K562 (cell line): ENCODE measurements at regions not wholly inside any gene's neighbourhood (a gene's known extent, or its start where the extent isn't known, plus 50 kb on each side); places are given as distances from the start of the nearest gene placed in this dataset.

Experiments
- ATAC-seq: fragments of 200-7000 bp; cut with Tn5 transposase; 3 replicates; pipeline ENCODE4 v1.9.1; 2020; ENCODE audit warnings: moderate library complexity
- BruUV-seq: library from RNA; stranded (reverse); fragments of 400-500 nt; replicated peaks from 2 replicates; lab custom pipeline; 2021; lab: Mats Ljungman, UMichigan
- CTCF ChIA-PET: fragments of 300-600 bp; formaldehyde crosslinking; extraction: SDS; loops from one replicate; lab custom pipeline; 2021; ENCODE audit warnings: low intra/inter-chr PET ratio; lab: Yijun Ruan, JAX
- POLR2A ChIA-PET: fragments of 300-600, 350-650 bp; sonication (Branson Sonifier 250); formaldehyde crosslinking; extraction: SDS; loops from one replicate; lab custom pipeline; 2021; ENCODE audit warnings: antibody characterized with exemption, inconsistent platforms; lab: Yijun Ruan, JAX
- DNase-seq, 4 experiments: peaks; one replicate each; pipeline versions ENCODE4 v3.0.0 to v3.0.0-alpha.2; 2011 to 2018; ENCODE audit warnings: low spot score in 3 of 4, mixed read lengths in 3 of 4; ENCODE audit errors: extremely low read depth in 1 of 4
- FAIRE-seq: peaks from 2 replicates; lab custom pipeline; 2011; peaks lifted over from hg19 to GRCh38; lab: Jason Lieb, UNC
- H2AFZ ChIP-seq: 2 replicates; pipeline ENCODE4 v1.6.0; 2011; ENCODE audit warnings: low read depth, low read length, control low read depth, inconsistent platforms
- H3K27ac ChIP-seq: fragments of 200-600 bp; 3 replicates; pipeline ENCODE4 v1.8.0; 2011; ENCODE audit warnings: low read depth, mild to moderate bottlenecking, control low read depth, inconsistent platforms, low read length, moderate library complexity, mixed read lengths; ENCODE audit errors: extremely low read depth
- H3K27me3 ChIP-seq, 2 experiments: fragments of 300-600 bp in 1 of 2; 2 replicates in 1 of 2; 3 replicates in 1 of 2; pipeline versions ENCODE4 v1.6.0 to v1.8.0; 2011; ENCODE audit warnings: inconsistent platforms in 2 of 2, low read length in 2 of 2, mild to moderate bottlenecking in 1 of 2, mixed read lengths in 1 of 2, moderate library complexity in 1 of 2; ENCODE audit not compliant: control insufficient read depth in 2 of 2, insufficient read depth in 2 of 2
- H3K36me3 ChIP-seq: fragments of 300-600 bp; 3 replicates; pipeline ENCODE4 v1.8.0; 2011; ENCODE audit warnings: mild to moderate bottlenecking, low read length, inconsistent platforms; ENCODE audit not compliant: control insufficient read depth, insufficient read depth
- H3K4me1 ChIP-seq, 2 experiments: fragments of 200-600 bp in 1 of 2; replicated peaks in 1 of 2; 2 replicates in 1 of 2; 3 replicates in 1 of 2; pipeline versions ENCODE4 v1.5.1 to v1.8.0; 2011; ENCODE audit warnings: inconsistent platforms in 2 of 2, low read length in 2 of 2, mild to moderate bottlenecking in 1 of 2, mixed read lengths in 1 of 2, moderate library complexity in 1 of 2; ENCODE audit not compliant: control insufficient read depth in 2 of 2, insufficient read depth in 2 of 2
- H3K4me2 ChIP-seq: 2 replicates; pipeline ENCODE4 v1.6.1; 2011; ENCODE audit warnings: low read length, control low read depth, inconsistent platforms, mixed read lengths; ENCODE audit not compliant: insufficient read depth
- H3K4me3 ChIP-seq: fragments of 200-600 bp; sonication (generic), shearing (Covaris generic); 2 replicates; pipeline ENCODE4 v1.5.1; 2016; ENCODE audit warnings: control low read depth, inconsistent platforms
- H3K79me2 ChIP-seq: fragments of 200-600 bp; 3 replicates; pipeline ENCODE4 v1.8.0; 2011; ENCODE audit warnings: low read length, inconsistent platforms; ENCODE audit not compliant: control insufficient read depth, insufficient read depth
- H3K9ac ChIP-seq, 2 experiments: 2 replicates each; pipeline versions ENCODE4 v1.6.0 to v1.6.1; 2011; ENCODE audit warnings: low read depth in 2 of 2, low read length in 2 of 2, control low read depth in 1 of 2, inconsistent platforms in 1 of 2, mild to moderate bottlenecking in 1 of 2, mixed read lengths in 1 of 2; ENCODE audit not compliant: insufficient read depth in 1 of 2
- H3K9me1 ChIP-seq: one replicate; pipeline ENCODE4 v1.6.0; 2011; ENCODE audit warnings: inconsistent platforms, mild to moderate bottlenecking, low read length, moderate library complexity; ENCODE audit not compliant: control insufficient read depth, insufficient read depth
- H3K9me3 ChIP-seq: replicated peaks from 2 replicates; pipeline ENCODE4 v1.5.1; 2011; ENCODE audit warnings: low read depth, low read length, inconsistent platforms; ENCODE audit not compliant: control insufficient read depth, insufficient read depth
- H4K20me1 ChIP-seq: replicated peaks from 2 replicates; pipeline ENCODE4 v1.6.1; 2011; ENCODE audit warnings: low read length, inconsistent platforms, mixed read lengths; ENCODE audit not compliant: control insufficient read depth, insufficient read depth
- EGR1 ChIP-seq: fragments of 450-650 bp; conservative IDR thresholded peaks from 2 replicates; pipeline ENCODE4 v1.6.1; 2017; ENCODE audit warnings: mild to moderate bottlenecking
- FOXK1 ChIP-seq: sonication (generic); formaldehyde crosslinking; IDR thresholded peaks from 2 replicates; pipeline ENCODE4 v1.8.0; 2022; ENCODE audit warnings: missing genetic modification reagents, mild to moderate bottlenecking, borderline replicate concordance
- GTF3C2 ChIP-seq: IDR thresholded peaks from 3 replicates; pipeline ENCODE4 v1.6.1; 2011; ENCODE audit warnings: borderline replicate concordance, mild to moderate bottlenecking, moderate library complexity; ENCODE audit not compliant: insufficient read length; ENCODE audit errors: extremely low read depth
- HDAC3 ChIP-seq: fragments of 450-650 bp; IDR thresholded peaks from 2 replicates; pipeline ENCODE4 v1.6.1; 2018; ENCODE audit warnings: borderline replicate concordance, mild to moderate bottlenecking, moderate library complexity; ENCODE audit not compliant: partially characterized antibody
- KLF1 ChIP-seq: fragments of 450-650 bp; IDR thresholded peaks from 2 replicates; pipeline ENCODE4 v1.6.1; 2016; ENCODE audit warnings: missing genetic modification characterization, missing compliant biosample characterization
- MTA3 ChIP-seq: fragments of 450-650 bp; formaldehyde crosslinking; IDR thresholded peaks from 2 replicates; pipeline ENCODE4 v1.6.1; 2017; ENCODE audit warnings: mild to moderate bottlenecking, borderline replicate concordance
- PKNOX1 ChIP-seq: fragments of 450-650 bp; IDR thresholded peaks from 2 replicates; pipeline ENCODE4 v1.6.1; 2016
- THRB ChIP-seq: fragments of 450-650 bp; formaldehyde crosslinking; conservative IDR thresholded peaks from 2 replicates; pipeline ENCODE4 v1.4.0; 2022; ENCODE audit warnings: mild to moderate bottlenecking, missing genetic modification characterization
- TSHZ1 ChIP-seq: fragments of 250-450 bp; sonication (Bioruptor Pico); IDR thresholded peaks from 2 replicates; pipeline ENCODE4 v1.4.0; 2020; ENCODE audit warnings: mild to moderate bottlenecking, moderate library complexity
- ZBTB43 ChIP-seq: sonication (generic); formaldehyde crosslinking; IDR thresholded peaks from 2 replicates; pipeline ENCODE4 v1.8.0; 2023; ENCODE audit warnings: mild to moderate bottlenecking, missing genetic modification reagents
- ZNF263 ChIP-seq: sonication (generic); formaldehyde crosslinking; IDR thresholded peaks from 2 replicates; pipeline ENCODE4 v1.8.0; 2022; ENCODE audit warnings: mild to moderate bottlenecking, missing genetic modification reagents, borderline replicate concordance
- WGBS: fragments of 100-300 bp; shearing (Covaris generic); methylation state at CpG from one replicate; pipeline ENCODE4 v1.1.6; 2016; ENCODE audit warnings: low coverage, mixed read lengths; ENCODE audit not compliant: insufficient coverage; ENCODE audit errors: missing lambda C conversion rate; 5-methylcytosine and 5-hydroxymethylcytosine counted together
- in situ Hi-C: fragments of 300-500 bp; cut with MboI; formaldehyde crosslinking; loops from 4 replicates; pipeline ENCODE4 v1.15.0; 2018; ENCODE audit warnings: inconsistent platforms, mixed read lengths
- intact Hi-C: fragments of 100-400 bp; cut with micrococcal nuclease; formaldehyde crosslinking; loops from 2 replicates; pipeline ENCODE4 v1.14.2; 2022

- no peak for TF ChIP-seq TSHZ1 (CRISPR knock-in tag)
These were observed 327.1 kb downstream of the ETAA1 start (continued) for GRCh38 chr2:67724261-67724660.

GRCh38 chr2:67725731-67726130 lies 328.6 kb downstream of the ETAA1 start:
- BruUV-seq, result no TSS peak
- Histone ChIP-seq H3K9ac (no peak overlapping the region), H3K27me3 (peaks cover 0 to 2% of the 10 kb centered on the region in 2 experiments; a peak in 1 of 5 replicates), H3K4me1 (no peaks in the 10 kb centered on the region), H3K4me2 (no peak overlapping the region), H3K27ac (no peak overlapping the region), H4K20me1 (no peaks in the 10 kb centered on the region), H3K4me3 (no peak overlapping the region), H3K9me1 (no peaks in the 10 kb centered on the region), H3K79me2 (no peaks in the 10 kb centered on the region), H3K9me3 (no peaks in the 10 kb centered on the region), H3K36me3 (no peaks in the 10 kb centered on the region), H2AFZ (no peak overlapping the region)
- FAIRE-seq, result no peak
- in situ Hi-C loops, result no loop called here
- ATAC-seq, result no peak
- ChIA-PET CTCF (no interaction called here), POLR2A (no interaction called here)
- no peak for DNase-seq
- WGBS, result 0% methylated on average over 1 of the region's 1 CpG
- intact Hi-C loops, result no loop called here
- no peak for TF ChIP-seq HDAC3
- TF ChIP-seq THRB (CRISPR knock-in tag), result no peak
- no peak for TF ChIP-seq KLF1 (tag)
- TF ChIP-seq EGR1, result no peak
- no peak for TF ChIP-seq PKNOX1
- TF ChIP-seq GTF3C2, result no peak
- no peak for TF ChIP-seq FOXK1
- no peak for TF ChIP-seq MTA3
- no peak for TF ChIP-seq ZBTB43 (CRISPR knock-in tag)
- TF ChIP-seq ZNF263 (CRISPR knock-in tag), result no peak
